Skin epidermis (tissue), 12 donors: ENCODE measurements at regions not wholly inside any gene's neighbourhood (a gene's known extent, or its start where the extent isn't known, plus 50 kb on each side); places are given as distances from the start of the nearest gene placed in this dataset.
"Not testable (repeated sequence)": the region's sequence is repeated elsewhere in the genome, so short reads cannot be mapped to it uniquely, and the experiment has no call there.

Source experiments
- H3K27ac ChIP-seq, 21 experiments: fragments of 200-600 bp; sonication (generic) in 11 of 21; one replicate each; pipeline ENCODE4 v1.5.0; 2020; ENCODE audit warnings: mild to moderate bottlenecking in 3 of 21, inconsistent platforms in 2 of 21, moderate library complexity in 2 of 21
- H3K4me3 ChIP-seq, 7 experiments: fragments of 200-600 bp; sonication (generic) in 2 of 7; one replicate each; pipeline ENCODE4 v1.5.0; 2020; ENCODE audit warnings: inconsistent platforms in 2 of 7, mild to moderate bottlenecking in 2 of 7, moderate library complexity in 1 of 7

DNA sequence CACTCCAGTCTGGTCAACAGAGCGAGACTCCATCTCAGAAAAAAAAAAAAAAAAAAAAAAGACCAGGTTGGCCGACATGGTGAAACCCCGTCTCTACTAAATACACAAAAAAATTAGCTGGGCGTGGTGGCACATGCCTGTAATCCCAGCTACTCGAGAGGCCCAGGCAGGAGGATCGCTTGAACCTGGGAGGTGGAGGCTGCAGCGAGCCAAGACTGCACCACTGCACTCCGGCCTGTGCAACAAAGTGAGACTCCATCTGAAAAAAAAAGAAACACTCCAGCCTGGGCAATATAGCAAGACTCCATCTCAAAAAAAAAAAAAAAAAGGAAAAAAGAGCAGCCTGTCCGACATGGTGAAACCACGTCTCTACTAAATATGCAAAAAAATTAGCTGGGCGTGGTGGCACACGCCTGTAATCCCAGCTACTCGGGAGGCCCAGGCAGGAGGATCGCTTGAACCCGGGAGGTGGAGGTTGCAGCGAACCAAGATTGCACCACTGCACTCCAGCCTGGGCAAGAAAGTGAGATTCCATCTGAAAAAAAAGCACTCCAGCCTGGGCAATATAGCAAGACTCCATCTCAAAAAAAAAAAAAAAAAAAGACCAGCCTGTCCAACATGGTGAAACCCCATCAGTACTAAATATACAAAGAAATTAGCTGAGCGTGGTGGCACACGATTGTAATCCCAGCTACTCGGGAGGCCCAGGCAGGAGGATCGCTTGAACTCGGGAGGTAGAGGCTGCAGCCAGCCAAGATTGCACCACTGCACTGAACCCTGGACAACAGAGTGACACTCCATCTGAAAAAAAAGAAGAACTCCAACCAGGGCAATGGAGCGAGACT, 343.3 kb upstream of the PLGLB2 start:
- H3K27ac ChIP-seq, H3K4me3 ChIP-seq: not testable (repeated sequence)

DNA sequence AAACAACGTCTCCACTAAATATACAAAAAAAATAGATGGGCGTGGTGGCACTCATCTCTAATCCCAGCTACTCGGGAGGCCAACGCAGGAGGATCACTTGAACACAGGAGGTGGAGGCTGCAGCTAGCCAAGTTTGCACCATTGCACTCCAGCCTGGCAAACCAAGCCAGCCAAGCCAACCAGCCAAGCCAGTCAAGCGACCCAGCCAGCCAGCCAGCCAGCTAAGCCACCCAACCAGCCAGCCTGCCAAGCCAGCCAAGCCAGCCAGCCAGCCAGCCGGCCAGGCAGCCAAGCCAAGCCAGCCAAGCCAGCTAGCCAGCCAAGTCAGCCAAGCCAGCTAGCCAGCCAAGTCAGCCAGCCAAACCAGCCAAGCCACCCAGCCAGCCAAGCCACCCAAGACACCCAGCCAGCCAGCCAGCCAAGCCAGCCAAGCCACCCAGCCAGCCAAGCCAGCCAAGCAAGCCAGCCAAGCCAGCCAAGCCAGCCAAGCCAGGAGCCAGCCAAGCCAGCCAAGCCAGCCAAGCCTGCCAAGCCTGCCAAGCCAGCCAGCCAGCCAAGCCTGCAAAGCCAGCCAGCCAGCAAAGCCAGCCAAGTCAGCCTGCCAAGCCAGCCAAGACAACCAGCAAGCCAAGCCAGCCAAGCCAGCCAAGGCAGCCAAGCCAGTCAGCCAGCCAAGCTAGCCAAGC, 342.2 kb upstream of the PLGLB2 start:
- H3K4me3 ChIP-seq, H3K27ac ChIP-seq: not testable (repeated sequence)

GRCh38 chr2:87406406-87407175, 341.3 kb upstream of the PLGLB2 start:
- not testable (repeated sequence) for H3K4me3 ChIP-seq, H3K27ac ChIP-seq

DNA sequence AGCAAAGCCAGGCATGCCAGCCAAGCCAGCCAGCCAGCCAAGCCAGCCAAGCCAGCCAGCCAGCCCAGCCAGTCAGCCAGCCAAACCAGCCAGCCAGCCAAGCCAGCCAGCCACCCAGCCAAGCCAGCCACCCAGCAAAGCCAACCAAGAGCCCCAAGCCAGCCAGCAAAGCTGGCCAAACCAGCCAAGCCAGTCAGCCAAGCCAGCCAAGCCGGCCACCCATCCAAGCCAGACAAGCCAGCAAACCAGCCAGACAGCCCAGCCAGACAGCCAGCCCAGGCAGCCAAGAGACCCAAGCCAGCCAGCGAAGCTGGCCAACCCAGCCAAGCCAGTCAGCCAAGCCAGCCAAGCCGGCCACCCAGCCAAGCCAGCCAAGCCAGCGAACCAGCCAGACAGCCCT, 338.3 kb upstream of the PLGLB2 start:
- not testable (repeated sequence) for H3K27ac ChIP-seq, H3K4me3 ChIP-seq

DNA sequence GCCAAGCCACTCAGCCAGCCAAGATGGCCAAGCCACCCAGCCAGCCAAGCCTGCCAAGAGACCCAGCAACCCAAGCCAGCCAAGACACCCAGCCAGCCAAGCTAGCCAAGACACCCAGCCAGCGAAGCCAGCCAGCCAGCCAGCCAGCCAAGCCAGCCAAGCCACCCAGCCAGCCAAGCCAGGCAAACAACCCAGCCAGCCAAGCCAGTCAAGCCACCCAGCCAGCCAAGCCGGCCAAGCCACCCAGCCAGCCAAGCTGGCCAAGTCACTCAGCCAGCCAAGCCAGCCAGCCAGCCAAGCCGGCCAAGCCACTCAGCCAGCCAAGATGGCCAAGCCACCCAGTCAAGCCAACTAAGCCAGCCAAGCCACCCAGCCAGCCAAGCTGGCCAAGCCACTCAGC, 337.5 kb upstream of the PLGLB2 start:
- H3K27ac ChIP-seq, H3K4me3 ChIP-seq: not testable (repeated sequence)

DNA sequence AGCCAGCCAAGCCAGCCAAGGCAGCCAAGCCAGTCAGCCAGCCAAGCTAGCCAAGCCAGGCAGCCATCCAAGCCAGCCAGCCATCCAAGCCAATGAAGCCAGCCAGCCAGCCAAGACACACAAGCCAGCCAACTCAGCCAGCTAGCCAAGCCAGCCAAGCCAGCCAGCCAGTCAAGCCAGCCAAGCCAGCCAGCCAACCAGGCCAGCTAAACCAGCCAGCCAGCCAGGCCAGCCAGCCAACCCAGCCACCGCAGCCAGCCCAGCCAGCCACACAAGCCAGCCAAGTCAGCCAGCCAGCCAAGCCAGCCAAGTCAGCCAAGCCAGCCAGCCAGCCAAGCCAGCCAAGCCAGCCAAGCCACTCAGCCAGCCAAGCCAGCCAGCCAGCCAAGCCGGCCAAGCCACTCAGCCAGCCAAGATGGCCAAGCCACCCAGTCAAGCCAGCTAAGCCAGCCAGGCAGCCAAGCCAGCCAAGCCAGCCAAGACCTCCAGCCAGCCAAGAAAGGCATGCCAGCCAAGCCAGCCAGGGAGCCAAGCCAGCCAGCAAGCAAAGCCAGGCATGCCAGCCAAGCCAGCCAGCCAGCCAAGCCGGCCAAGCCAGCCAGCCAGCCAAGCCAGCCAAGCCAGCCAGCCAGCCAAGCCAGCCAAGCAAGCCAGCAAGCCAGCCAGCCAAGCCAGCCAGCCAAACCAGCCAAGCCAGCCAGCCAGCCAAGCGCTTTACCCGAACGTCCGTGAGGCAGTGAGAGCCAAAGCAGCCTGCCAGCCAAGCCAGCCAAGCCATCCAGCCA, 335.7 kb upstream of the PLGLB2 start:
- H3K4me3 ChIP-seq, H3K27ac ChIP-seq: not testable (repeated sequence)

- H3K4me3 ChIP-seq, H3K27ac ChIP-seq: not testable (repeated sequence)
Measured at GRCh38 chr2:87414331-87414730, 333.6 kb upstream of the PLGLB2 start.

- not testable (repeated sequence) for H3K27ac ChIP-seq, H3K4me3 ChIP-seq
Measured at GRCh38 chr2:87414795-87415570, 332.9 kb upstream of the PLGLB2 start.

DNA sequence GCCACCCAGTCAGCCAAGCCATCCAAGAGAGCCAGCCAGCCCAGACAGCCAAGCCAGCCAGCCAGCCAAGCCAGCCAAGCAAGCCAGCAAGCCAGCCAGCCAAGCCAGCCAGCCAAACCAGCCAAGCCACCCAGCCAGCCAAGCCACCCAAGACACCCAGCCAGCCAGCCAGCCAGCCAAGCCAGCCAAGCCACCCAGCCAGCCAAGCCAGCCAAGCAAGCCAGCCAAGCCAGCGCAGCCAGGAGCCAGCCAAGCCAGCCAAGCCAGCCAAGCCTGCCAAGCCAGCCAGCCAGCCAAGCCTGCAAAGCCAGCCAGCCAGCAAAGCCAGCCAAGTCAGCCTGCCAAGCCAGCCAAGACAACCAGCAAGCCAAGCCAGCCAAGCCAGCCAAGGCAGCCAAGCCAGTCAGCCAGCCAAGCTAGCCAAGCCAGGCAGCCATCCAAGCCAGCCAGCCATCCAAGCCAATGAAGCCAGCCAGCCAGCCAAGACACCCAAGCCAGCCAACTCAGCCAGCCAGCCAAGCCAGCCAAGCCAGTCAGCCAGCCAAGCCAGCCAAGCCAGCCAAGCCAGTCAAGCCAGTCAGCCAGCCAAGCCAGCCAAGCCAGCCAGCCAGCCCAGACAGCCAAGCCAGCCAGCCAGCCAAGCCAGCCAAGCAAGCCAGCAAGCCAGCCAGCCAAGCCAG, 332.2 kb upstream of the PLGLB2 start:
- H3K4me3 ChIP-seq, H3K27ac ChIP-seq: not testable (repeated sequence)

- H3K27ac ChIP-seq, H3K4me3 ChIP-seq: not testable (repeated sequence)
Measured at GRCh38 chr2:87416266-87416592, 331.7 kb upstream of the PLGLB2 start.

DNA sequence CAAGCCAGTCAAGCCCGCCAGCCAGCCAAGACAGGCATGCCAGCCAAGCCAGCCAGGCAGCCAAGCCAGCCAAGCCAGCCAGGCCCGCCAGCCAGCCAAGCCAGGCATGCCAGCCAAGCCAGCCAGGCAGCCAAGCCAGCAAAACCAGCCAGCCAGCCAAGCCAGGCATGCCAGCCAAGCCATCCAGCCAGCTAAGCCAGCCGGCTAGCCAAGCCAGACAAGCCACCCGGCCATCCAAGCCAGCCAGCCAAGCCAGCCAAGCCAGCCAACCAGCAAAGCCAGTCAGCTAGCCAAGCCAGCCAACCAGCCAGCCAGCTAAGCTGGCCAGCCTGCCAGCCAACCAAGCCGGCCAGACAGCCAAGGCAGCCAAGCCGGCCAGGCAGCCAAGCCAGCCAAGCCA, 330.7 kb upstream of the PLGLB2 start:
- H3K27ac ChIP-seq, H3K4me3 ChIP-seq: not testable (repeated sequence)

DNA sequence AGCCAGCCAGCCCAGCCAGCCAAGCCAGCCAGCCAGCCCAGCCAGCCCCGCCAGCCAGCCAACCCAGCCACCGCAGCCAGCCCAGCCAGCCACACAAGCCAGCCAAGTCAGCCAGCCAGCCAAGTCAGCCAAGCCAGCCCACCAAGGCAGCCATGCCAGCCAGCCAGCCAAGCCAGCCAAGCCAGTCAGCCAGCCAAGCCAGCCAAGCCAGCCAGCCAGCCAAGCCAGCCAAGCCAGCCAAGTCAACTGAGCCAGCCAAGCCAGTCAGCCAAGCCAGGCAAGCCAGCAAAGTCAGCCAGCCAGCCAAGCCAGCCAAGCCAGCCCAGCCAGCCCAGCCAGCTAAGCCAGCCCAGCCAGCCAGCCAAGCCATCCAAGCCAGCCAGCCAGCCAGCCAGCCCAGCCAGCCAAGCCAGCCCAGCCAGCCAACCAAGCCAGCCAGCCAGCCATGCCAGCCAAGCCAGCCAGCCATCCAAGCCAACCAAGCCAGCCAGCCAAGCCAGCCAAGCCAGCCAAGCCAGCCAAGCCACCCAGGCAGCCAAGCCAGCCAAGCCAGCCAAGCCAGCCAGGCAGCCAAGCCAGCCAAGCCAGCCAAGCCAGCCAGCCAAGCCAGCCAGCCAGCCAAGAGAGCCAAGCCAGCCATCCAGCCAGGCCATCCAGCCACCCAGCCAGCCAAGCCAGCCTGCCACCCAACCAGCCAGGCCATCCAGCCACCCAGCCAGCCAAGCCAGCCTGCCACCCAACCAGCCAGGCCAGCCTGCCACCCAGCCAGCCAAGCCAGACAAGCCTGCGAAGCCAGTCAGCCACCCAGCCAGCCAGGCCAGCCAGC, 329.9 kb upstream of the PLGLB2 start:
- not testable (repeated sequence) for H3K4me3 ChIP-seq, H3K27ac ChIP-seq

- H3K27ac ChIP-seq, H3K4me3 ChIP-seq: not testable (repeated sequence)
Measured at GRCh38 chr2:87418823-87419822, 328.8 kb upstream of the PLGLB2 start.

DNA sequence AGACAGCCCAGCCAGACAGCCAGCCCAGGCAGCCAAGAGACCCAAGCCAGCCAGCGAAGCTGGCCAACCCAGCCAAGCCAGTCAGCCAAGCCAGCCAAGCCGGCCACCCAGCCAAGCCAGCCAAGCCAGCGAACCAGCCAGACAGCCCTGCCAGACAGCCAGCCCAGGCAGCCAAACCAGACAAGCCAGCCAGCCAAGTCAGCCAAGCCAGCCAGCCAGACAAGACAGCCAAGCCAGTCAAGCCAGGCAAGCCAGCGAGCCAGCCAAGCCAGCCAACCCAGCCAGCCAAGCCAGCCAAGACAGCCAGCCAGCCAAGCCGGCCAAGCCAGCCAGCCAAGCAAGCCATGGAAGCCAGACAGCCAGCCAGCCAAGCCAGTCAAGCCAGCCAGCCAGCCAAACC, 327.9 kb upstream of the PLGLB2 start:
- not testable (repeated sequence) for H3K27ac ChIP-seq, H3K4me3 ChIP-seq

- not testable (repeated sequence) for H3K27ac ChIP-seq, H3K4me3 ChIP-seq
Measured at GRCh38 chr2:87420954-87421353, 326.9 kb upstream of the PLGLB2 start.
